Neural progenitor cell (in vitro differentiated cells): ENCODE measurements at regions not wholly inside any gene's neighbourhood (a gene's known extent, or its start where the extent isn't known, plus 50 kb on each side); places are given as distances from the start of the nearest gene placed in this dataset.
"Not testable (repeated sequence)": the region's sequence is repeated elsewhere in the genome, so short reads cannot be mapped to it uniquely, and the experiment has no call there.

ENCODE experiments used
- DNase-seq: peaks from one replicate; pipeline ENCODE4 v3.0.0-alpha.2; 2016; ENCODE audit warnings: low spot score
- H2AFZ ChIP-seq: fragments of 200-600 bp; sonication (generic); replicated peaks from 2 replicates; pipeline ENCODE4 v1.6.1; 2016; ENCODE audit warnings: antibody characterized with exemption
- H3F3A ChIP-seq: fragments of 200-600 bp; sonication (generic); 2 replicates; pipeline ENCODE4 v1.6.1; 2016; ENCODE audit warnings: antibody characterized with exemption, low read depth
- H3K27ac ChIP-seq: fragments of 200-600 bp; sonication (generic); 2 replicates; pipeline ENCODE4 v1.5.1; 2016; ENCODE audit warnings: mild to moderate bottlenecking
- H3K27me3 ChIP-seq: fragments of 200-600 bp; sonication (generic); 2 replicates; pipeline ENCODE4 v1.6.1; 2016; ENCODE audit warnings: mild to moderate bottlenecking, moderate library complexity
- H3K36me3 ChIP-seq: fragments of 200-600 bp; sonication (generic); 2 replicates; pipeline ENCODE4 v1.5.1; 2016
- H3K4me1 ChIP-seq: fragments of 200-600 bp; sonication (generic); 2 replicates; pipeline ENCODE4 v1.6.1; 2016; ENCODE audit warnings: mixed run types
- H3K4me2 ChIP-seq: fragments of 200-600 bp; sonication (generic); 2 replicates; pipeline ENCODE4 v1.6.1; 2016
- H3K4me3 ChIP-seq: fragments of 200-600 bp; sonication (generic); 2 replicates; pipeline ENCODE4 v1.5.1; 2016
- H3K79me2 ChIP-seq: fragments of 200-600 bp; sonication (generic); 2 replicates; pipeline ENCODE4 v1.6.1; 2016; ENCODE audit warnings: low read depth
- H3K9ac ChIP-seq: fragments of 200-600 bp; sonication (generic); 2 replicates; pipeline ENCODE4 v1.6.1; 2016
- H3K9me3 ChIP-seq: fragments of 200-600 bp; sonication (generic); 2 replicates; pipeline ENCODE4 v1.5.1; 2016; ENCODE audit warnings: low read depth
- H4K20me1 ChIP-seq: fragments of 200-600 bp; sonication (generic); 2 replicates; pipeline ENCODE4 v1.6.1; 2016; ENCODE audit warnings: low read depth
- H3K27ac Mint-ChIP-seq: 3 replicates; pipeline ENCODE4 v1.8.0; 2021; ENCODE audit warnings: mixed read lengths
- H3K27me3 Mint-ChIP-seq: 2 replicates; pipeline ENCODE4 v1.8.0; 2022; ENCODE audit warnings: low read depth, mild to moderate bottlenecking, inconsistent platforms, moderate library complexity, mixed read lengths; ENCODE audit not compliant: insufficient read depth
- H3K36me3 Mint-ChIP-seq: 3 replicates; pipeline ENCODE4 v1.8.0; 2021; ENCODE audit warnings: mixed read lengths
- H3K4me1 Mint-ChIP-seq: 3 replicates; pipeline ENCODE4 v1.8.0; 2021; ENCODE audit warnings: mixed read lengths
- H3K4me3 Mint-ChIP-seq: 3 replicates; pipeline ENCODE4 v1.8.0; 2021; ENCODE audit warnings: mild to moderate bottlenecking, moderate library complexity, mixed read lengths
- H3K9me3 Mint-ChIP-seq: 3 replicates; pipeline ENCODE4 v1.8.0; 2020; ENCODE audit warnings: mixed read lengths

DNA sequence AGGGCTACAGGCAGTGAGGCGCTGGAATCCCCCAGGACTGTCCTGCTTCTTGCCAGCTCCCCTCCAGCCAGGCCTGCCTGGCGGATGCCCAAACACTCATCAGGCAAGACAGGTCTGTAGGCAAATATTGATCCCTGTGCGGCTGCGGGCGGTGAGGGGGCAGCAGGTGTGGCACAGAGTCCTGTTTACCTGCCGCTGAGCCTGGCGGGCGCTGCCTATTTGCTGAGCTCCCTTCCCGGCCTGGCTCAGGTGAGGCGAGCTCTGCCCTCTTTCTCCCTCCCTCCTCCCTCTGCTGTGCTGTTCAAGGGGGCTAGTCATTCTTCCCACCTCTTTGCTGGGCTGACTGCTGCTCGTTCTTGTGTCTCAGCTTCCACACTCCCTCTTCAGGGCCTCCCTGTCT is 71.5 kb downstream of the PROP1 start:
- H3K36me3 ChIP-seq, H3K36me3 Mint-ChIP-seq, H3K27me3 ChIP-seq, H3K27me3 Mint-ChIP-seq, H3K4me1 Mint-ChIP-seq, H3K4me3 Mint-ChIP-seq, DNase-seq, H3K4me2 ChIP-seq, H3K9me3 Mint-ChIP-seq, H3K79me2 ChIP-seq, H4K20me1 ChIP-seq, H3K27ac ChIP-seq, H2AFZ ChIP-seq, H3K4me1 ChIP-seq, H3K4me3 ChIP-seq, H3K27ac Mint-ChIP-seq, H3K9ac ChIP-seq, H3F3A ChIP-seq, H3K9me3 ChIP-seq: not testable (repeated sequence)

DNA sequence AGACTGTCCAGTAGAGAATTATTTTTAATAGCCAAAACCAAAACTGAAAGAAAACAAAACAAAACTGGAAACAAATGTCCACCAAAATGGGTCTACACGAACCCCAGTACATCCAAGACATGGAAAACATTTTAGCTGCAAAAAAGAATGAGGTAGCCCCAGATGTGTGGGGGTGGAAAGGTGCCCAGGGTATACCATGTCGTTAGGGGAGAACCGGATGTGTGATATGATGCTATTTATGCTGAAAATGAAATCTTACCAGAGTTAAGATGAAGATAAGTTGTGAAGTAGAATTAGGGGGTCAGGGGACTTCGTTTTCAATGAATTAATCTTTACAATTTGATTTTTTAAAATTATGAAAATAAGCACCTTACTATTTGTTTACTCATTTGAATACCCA is 72.2 kb downstream of the PROP1 start:
- H3K9me3 Mint-ChIP-seq, H2AFZ ChIP-seq, H3K4me1 ChIP-seq, H3F3A ChIP-seq, H3K9ac ChIP-seq, H3K27me3 ChIP-seq, H3K4me3 ChIP-seq, H3K4me1 Mint-ChIP-seq, H3K9me3 ChIP-seq, H3K27me3 Mint-ChIP-seq, DNase-seq, H4K20me1 ChIP-seq, H3K27ac ChIP-seq, H3K4me2 ChIP-seq, H3K4me3 Mint-ChIP-seq, H3K36me3 Mint-ChIP-seq, H3K27ac Mint-ChIP-seq, H3K79me2 ChIP-seq, H3K36me3 ChIP-seq: not testable (repeated sequence)

DNA sequence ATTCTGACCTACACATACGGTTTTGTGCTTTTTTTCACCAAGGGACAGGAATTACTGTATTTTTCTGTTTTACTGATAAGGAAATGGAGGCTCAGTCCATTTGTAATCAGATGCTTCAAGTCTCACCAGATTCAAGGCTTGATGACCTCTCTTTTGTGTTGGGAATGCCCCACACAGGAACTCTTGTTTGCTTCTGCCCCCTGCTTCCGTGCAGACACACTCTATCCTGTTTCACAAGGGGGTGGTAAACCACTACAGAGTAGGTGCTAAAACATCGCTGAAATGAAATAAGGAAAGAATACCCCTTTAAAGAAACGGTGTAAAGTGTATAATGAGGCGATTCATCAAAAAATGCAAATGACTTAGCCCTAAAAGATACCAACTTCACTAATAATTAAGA is 72.9 kb downstream of the PROP1 start:
- not testable (repeated sequence) for H4K20me1 ChIP-seq, H3K4me1 ChIP-seq, H3K27me3 Mint-ChIP-seq, H3F3A ChIP-seq, H3K36me3 ChIP-seq, H3K9ac ChIP-seq, H3K4me2 ChIP-seq, H3K4me1 Mint-ChIP-seq, H3K27me3 ChIP-seq, H3K79me2 ChIP-seq, H3K4me3 ChIP-seq, H2AFZ ChIP-seq, H3K27ac ChIP-seq, H3K36me3 Mint-ChIP-seq, H3K9me3 Mint-ChIP-seq, H3K4me3 Mint-ChIP-seq, H3K27ac Mint-ChIP-seq, DNase-seq, H3K9me3 ChIP-seq

DNA sequence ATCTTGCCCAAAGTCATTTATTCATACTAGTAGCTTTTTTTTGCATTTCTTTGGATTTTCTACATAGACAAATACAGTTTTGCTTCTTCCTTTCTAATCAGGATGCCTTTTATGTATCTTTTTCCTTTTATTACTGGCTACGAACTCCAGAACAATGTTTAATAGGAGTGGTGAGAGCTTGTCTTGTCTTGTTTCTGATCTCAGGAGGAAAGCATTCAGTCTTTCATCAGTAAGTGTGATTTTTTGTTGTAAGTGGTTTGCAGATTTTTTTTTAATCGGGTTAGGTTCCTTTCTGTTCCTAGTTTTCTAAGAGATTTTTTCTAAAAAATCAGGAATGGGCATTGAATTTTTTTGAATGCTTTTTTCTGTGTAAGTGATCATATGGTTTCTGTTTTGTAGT is 86.8 kb downstream of the PROP1 start:
- H3K4me2 ChIP-seq, H3K4me1 Mint-ChIP-seq, H3K36me3 ChIP-seq, H3K27me3 Mint-ChIP-seq, H4K20me1 ChIP-seq, H3K27ac Mint-ChIP-seq, H3K79me2 ChIP-seq, H3K27me3 ChIP-seq, H3K4me1 ChIP-seq, DNase-seq, H3K9me3 ChIP-seq, H3K9me3 Mint-ChIP-seq, H3K4me3 ChIP-seq, H3F3A ChIP-seq, H2AFZ ChIP-seq, H3K27ac ChIP-seq, H3K9ac ChIP-seq, H3K36me3 Mint-ChIP-seq, H3K4me3 Mint-ChIP-seq: not testable (repeated sequence)

DNA sequence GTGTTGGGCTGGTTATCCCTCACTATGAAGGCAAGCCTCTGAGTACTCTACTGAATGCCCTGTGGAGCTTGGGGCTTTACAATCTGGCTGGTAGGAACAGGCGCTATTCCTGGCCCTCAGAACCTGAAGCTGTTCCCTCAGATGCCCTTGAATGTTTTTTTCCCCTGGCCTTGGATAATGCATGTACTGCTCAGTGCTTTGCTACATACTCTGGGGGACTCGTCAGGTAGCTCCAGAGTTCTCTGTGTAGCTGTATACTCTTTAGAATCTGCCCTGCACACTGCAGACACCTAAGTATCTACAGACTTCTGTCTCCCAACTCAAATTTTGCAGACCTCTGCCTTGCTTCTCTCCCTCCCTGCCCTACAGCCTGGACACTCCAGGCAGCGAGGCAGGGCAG is 93.2 kb downstream of the PROP1 start:
- not testable (repeated sequence) for H3K36me3 ChIP-seq, H3K27ac ChIP-seq

DNA sequence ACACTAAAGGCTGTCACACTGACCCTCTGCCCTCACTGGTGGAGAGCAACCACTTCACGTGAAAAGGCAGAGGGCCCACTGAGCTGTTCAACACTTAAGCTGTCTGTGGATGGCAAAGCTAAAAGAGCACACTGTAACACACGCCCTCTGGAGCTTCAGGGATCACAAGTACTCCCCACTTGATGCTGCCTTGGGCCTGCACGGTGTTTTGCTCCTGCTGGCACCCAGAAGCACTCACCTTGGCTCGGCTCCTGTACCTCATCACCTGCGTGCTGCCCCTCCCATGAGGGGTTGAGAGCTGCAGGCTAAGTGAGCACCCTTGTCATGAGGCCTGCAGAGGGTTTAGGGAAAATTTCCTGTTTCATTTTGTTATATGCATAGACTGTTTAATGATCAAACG is 96.0 kb downstream of the PROP1 start:
- not testable (repeated sequence) for H3K4me1 Mint-ChIP-seq, H3K27ac Mint-ChIP-seq, H3K4me3 Mint-ChIP-seq, H3F3A ChIP-seq, H3K36me3 Mint-ChIP-seq, DNase-seq, H3K9me3 Mint-ChIP-seq, H3K27ac ChIP-seq, H3K4me3 ChIP-seq, H3K4me2 ChIP-seq, H4K20me1 ChIP-seq, H3K4me1 ChIP-seq, H3K79me2 ChIP-seq, H3K9ac ChIP-seq, H3K36me3 ChIP-seq, H2AFZ ChIP-seq, H3K27me3 ChIP-seq, H3K9me3 ChIP-seq, H3K27me3 Mint-ChIP-seq

More for the DNA sequence above, 93.2 kb downstream of the PROP1 start:
- H3K9me3 ChIP-seq, DNase-seq, H3K4me3 ChIP-seq, H3K4me3 Mint-ChIP-seq, H3K4me2 ChIP-seq, H3K4me1 Mint-ChIP-seq, H3K9me3 Mint-ChIP-seq, H3F3A ChIP-seq, H2AFZ ChIP-seq, H3K9ac ChIP-seq, H3K79me2 ChIP-seq, H3K4me1 ChIP-seq, H4K20me1 ChIP-seq, H3K27me3 Mint-ChIP-seq, H3K27me3 ChIP-seq, H3K27ac Mint-ChIP-seq, H3K36me3 Mint-ChIP-seq: not testable (repeated sequence)

DNA sequence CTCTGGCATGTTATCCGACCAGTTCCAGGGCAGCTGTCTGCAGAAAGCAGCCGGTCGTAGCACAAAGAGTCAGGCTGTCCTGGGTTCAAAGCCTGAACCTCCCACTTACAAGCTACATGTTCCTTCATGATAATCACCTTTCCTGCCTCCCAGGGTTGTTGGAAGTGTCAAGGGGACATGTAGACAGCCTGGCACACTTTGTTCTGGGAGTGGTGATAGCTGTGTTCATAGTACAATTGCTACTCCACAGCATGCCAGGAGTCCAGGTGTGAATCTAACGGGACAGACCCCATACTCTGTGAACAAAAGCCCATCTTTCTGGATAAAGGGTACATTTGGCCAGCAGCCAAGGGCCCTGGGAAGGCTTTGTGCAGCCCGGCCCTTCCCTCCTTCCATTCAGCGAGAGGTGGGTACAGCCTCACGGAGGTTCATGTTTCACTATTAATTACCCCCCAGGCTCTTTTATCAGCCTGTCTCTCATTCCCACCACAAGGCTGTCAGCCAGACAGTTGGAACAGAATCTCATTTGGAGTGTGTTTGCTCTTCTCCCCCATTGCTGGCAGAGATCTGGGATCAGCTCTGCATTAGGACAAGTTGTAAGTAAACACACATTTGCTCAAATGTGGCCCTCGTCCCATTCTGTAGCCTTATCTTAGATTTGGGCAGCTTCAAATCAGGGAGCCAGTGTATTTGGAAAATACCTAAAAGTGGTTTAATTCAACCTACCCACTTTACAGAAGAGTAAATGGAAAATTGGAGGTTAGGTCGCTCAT is 101.2 kb downstream of the PROP1 start:
- H3K4me2 ChIP-seq, H3K9me3 Mint-ChIP-seq: not testable (repeated sequence)

DNA sequence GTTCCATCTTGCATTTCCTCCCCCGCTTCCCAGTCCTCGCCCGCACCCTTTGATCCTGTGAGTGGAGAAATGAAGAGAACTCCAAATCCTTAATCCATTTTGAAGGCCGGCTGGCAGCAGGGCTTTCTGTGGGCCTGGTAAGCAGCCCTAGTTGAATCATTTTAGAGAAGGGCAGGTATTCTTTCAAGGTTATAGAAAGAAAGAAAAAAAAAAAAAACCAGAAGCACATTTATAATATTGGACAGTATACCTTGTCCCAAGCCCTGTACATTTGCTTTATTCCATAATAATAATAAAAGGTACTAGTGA is 103.7 kb downstream of the PROP1 start:
- H3K27me3 Mint-ChIP-seq, H2AFZ ChIP-seq, H3K79me2 ChIP-seq, H3K27me3 ChIP-seq, H3K27ac ChIP-seq, H3K9me3 ChIP-seq, DNase-seq, H4K20me1 ChIP-seq, H3K4me1 Mint-ChIP-seq, H3K4me2 ChIP-seq, H3K9me3 Mint-ChIP-seq, H3K36me3 Mint-ChIP-seq, H3K36me3 ChIP-seq, H3K4me3 ChIP-seq, H3F3A ChIP-seq, H3K27ac Mint-ChIP-seq, H3K4me1 ChIP-seq, H3K9ac ChIP-seq, H3K4me3 Mint-ChIP-seq: not testable (repeated sequence)

More for the DNA sequence above, 101.2 kb downstream of the PROP1 start:
- H3K36me3 ChIP-seq, H3K4me3 ChIP-seq, H3K9ac ChIP-seq, H3K27ac Mint-ChIP-seq, H3K27me3 ChIP-seq, H2AFZ ChIP-seq, H3K4me1 Mint-ChIP-seq, H3K4me1 ChIP-seq, H3K79me2 ChIP-seq, H3K27me3 Mint-ChIP-seq, H3K36me3 Mint-ChIP-seq, H3K27ac ChIP-seq, DNase-seq, H3K4me3 Mint-ChIP-seq, H4K20me1 ChIP-seq, H3F3A ChIP-seq, H3K9me3 ChIP-seq: not testable (repeated sequence)
